ENCODE measurements at regions not wholly inside any gene's neighbourhood (a gene's known extent, or its start where the extent isn't known, plus 50 kb on each side); places are given as distances from the start of the nearest gene placed in this dataset.

- TF ChIP-seq CTCF (IDR thresholded peaks at IDR 0.05; ENCODE audit: low read length, missing control alignments): no peak
- DNase-seq (ENCODE audit: low read depth): no peak
- H3K4me3 ChIP-seq (replicated peaks; ENCODE audit: low read depth, low read length): no peak overlapping the region
Observed at GRCh38 chr20:63067266-63067635, 60.5 kb upstream of the BHLHE23 start.

- no peak for TF ChIP-seq CTCF (IDR thresholded peaks at IDR 0.05; ENCODE audit: low read length, missing control alignments)
- no peak overlapping the region for H3K4me3 ChIP-seq (replicated peaks; ENCODE audit: low read depth, low read length)
- no peak for DNase-seq (ENCODE audit: low read depth)
Observed at GRCh38 chr20:63066506-63067265, 59.9 kb upstream of the BHLHE23 start.

- no peak for TF ChIP-seq CTCF (IDR thresholded peaks at IDR 0.05; ENCODE audit: low read length, missing control alignments)
- DNase-seq (ENCODE audit: low read depth): no peak
- no peak overlapping the region for H3K4me3 ChIP-seq (replicated peaks; ENCODE audit: low read depth, low read length)
Observed at GRCh38 chr20:63065911-63066310, 59.1 kb upstream of the BHLHE23 start.

DNA sequence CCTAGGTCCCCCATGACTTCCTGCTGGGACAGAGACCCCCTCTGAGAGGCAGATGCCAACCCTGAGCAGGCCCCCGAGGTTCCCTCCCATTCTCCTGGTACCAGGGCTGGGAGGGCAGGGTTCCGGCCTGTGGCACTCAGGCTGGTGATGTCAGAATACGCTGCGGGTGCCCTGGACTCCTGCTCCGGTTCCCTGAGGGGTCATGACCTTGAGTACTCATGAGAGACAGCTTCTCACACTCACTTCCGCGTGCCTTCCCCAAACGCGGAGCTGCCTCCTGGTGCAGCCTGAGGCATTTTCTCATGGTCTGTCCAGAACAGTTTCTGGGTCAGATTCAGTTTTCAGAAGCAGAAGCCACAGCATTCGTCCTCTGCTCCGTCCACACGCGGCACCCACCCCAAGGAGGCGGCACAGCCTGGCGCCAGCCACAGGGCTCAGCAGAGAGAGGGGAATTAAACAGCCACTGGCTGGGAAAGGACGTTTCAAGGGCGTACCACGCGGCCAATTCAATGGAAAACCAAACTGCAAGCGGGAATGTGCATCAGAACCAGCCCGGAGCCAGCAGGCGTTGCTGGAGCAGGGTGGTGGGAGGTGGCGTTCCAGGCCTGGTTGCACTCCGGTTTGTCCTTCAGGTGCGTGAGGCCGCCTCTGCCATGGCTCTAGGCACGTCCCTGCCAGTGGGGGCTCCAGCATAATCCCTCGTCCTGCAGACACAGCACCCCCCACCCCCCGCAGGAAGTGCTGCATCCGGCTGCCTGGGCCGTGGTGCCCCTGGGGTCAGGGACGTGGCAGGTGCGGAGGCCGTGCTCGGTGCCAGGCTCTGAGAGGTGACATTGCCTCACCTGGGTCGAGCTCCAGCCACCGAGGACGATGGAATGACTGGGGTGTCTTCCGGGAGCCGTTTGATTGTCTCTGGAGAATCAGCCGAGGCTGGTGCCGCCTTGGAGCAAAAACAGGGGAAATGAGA, 58.3 kb upstream of the BHLHE23 start:
- H3K4me3 ChIP-seq (replicated peaks; ENCODE audit: low read depth, low read length): no peak overlapping the region
- TF ChIP-seq CTCF (IDR thresholded peaks at IDR 0.05; ENCODE audit: low read length, missing control alignments): no peak
- DNase-seq (ENCODE audit: low read depth): no peak

DNA sequence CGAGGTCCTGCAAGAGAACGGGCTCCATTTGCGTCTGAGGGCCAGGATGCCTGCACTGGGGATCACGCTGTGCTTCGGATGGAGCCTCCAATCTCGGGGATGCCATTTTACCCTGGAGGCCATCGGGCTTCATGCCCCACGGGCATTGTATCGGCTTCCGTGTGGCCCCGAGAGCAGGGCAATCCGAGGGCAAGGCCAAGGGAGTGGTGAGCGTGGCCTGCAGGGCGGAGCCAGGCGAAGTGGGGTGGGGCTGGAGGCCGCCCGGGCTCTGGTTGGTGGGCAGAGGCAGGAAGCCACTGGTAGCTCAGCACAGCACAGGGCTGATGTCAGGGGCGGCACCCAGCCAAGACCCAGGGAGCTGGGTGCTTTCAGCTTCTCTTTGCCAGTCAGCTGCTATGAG, 57.5 kb upstream of the BHLHE23 start:
- TF ChIP-seq CTCF (IDR thresholded peaks at IDR 0.05; ENCODE audit: low read length, missing control alignments): no peak
- H3K4me3 ChIP-seq (replicated peaks; ENCODE audit: low read depth, low read length): no peak overlapping the region
- DNase-seq (ENCODE audit: low read depth): no peak

- no peak for TF ChIP-seq CTCF (IDR thresholded peaks at IDR 0.05; ENCODE audit: low read length, missing control alignments)
- no peak overlapping the region for H3K4me3 ChIP-seq (replicated peaks; ENCODE audit: low read depth, low read length)
- no peak for DNase-seq (ENCODE audit: low read depth)
Observed at GRCh38 chr20:63062188-63063140, 55.7 kb upstream of the BHLHE23 start.
